Smooth muscle cell (in vitro differentiated cells): ENCODE measurements at regions not wholly inside any gene's neighbourhood (a gene's known extent, or its start where the extent isn't known, plus 50 kb on each side); places are given as distances from the start of the nearest gene placed in this dataset.

Experiments used
- DNase-seq: peaks from one replicate; lab custom pipeline; 2025; ENCODE audit not compliant: unreplicated experiment; lab: John Stamatoyannopoulos, UW
- H2AFZ ChIP-seq: fragments of 200-600 bp; sonication (generic); 2 replicates; pipeline ENCODE4 v1.6.0; 2016; ENCODE audit warnings: antibody characterized with exemption, low read depth, mild to moderate bottlenecking
- H3F3A ChIP-seq: fragments of 200-600 bp; sonication (generic); 2 replicates; pipeline ENCODE4 v1.6.0; 2017; ENCODE audit warnings: antibody characterized with exemption, low read depth
- H3K27ac ChIP-seq: fragments of 200-600 bp; sonication (generic); 2 replicates; pipeline ENCODE4 v1.5.1; 2016; ENCODE audit warnings: low read depth, mild to moderate bottlenecking
- H3K27me3 ChIP-seq: fragments of 200-600 bp; sonication (generic); 2 replicates; pipeline ENCODE4 v1.6.1; 2016; ENCODE audit warnings: low read depth, mild to moderate bottlenecking
- H3K36me3 ChIP-seq: fragments of 200-600 bp; sonication (generic); 2 replicates; pipeline ENCODE4 v1.5.1; 2016; ENCODE audit warnings: low read depth
- H3K4me1 ChIP-seq: fragments of 200-600 bp; sonication (generic); 2 replicates; pipeline ENCODE4 v1.5.1; 2016; ENCODE audit warnings: low read depth
- H3K4me2 ChIP-seq: fragments of 200-600 bp; sonication (generic); 2 replicates; pipeline ENCODE4 v1.6.0; 2016; ENCODE audit warnings: mild to moderate bottlenecking
- H3K4me3 ChIP-seq: fragments of 200-600 bp; sonication (generic); 2 replicates; pipeline ENCODE4 v1.5.1; 2016; ENCODE audit warnings: mild to moderate bottlenecking
- H3K79me2 ChIP-seq: fragments of 200-600 bp; sonication (generic); 2 replicates; pipeline ENCODE4 v1.6.0; 2016; ENCODE audit warnings: low read depth, mild to moderate bottlenecking
- H3K9ac ChIP-seq: fragments of 200-600 bp; sonication (generic); 2 replicates; pipeline ENCODE4 v1.6.0; 2016; ENCODE audit warnings: low read depth
- H3K9me3 ChIP-seq: fragments of 200-600 bp; sonication (generic); replicated peaks from 2 replicates; pipeline ENCODE4 v1.5.1; 2016; ENCODE audit warnings: low read depth
- H4K20me1 ChIP-seq: fragments of 200-600 bp; sonication (generic); 2 replicates; pipeline ENCODE4 v1.6.0; 2016; ENCODE audit warnings: low read depth
- WGBS: methylation state at CpG from one replicate; pipeline ENCODE4 v1.1.7; 2016; ENCODE audit warnings: low lambda C conversion rate; 5-methylcytosine and 5-hydroxymethylcytosine counted together
- TF ChIP-seq, protein P1 (sequence below): fragments of 200-600 bp; sonication (generic); IDR thresholded peaks from 2 replicates; pipeline ENCODE4 v1.5.1; 2017; ENCODE audit warnings: borderline replicate concordance, mild to moderate bottlenecking, antibody characterized with exemption; ENCODE audit not compliant: insufficient read depth, poor library complexity, severe bottlenecking

DNA sequence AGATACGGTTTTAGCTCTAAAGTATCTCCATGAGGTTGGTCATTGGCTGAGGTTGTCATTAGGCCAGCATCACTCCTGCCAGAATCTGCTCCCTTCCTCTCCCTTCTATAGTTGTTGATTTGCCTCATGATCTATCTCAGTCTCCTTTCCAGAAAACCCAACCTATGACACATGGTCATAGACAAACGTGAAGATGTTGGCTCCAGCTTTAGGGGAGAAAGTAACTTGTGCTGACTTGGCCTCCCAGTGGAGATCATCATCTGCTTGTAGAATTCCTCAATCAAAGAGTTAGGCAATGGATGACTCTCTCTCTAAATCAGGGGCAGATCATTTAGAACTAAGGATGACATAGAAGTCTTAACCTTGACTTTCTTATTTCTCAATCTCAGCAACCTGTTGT, 894.4 kb downstream of the TTLL7 start:
- Histone ChIP-seq H3K4me1 (peaks cover 25% of the 10 kb centered on the region), H3F3A (peaks cover 6% of the 10 kb centered on the region), H4K20me1 (no peaks in the 10 kb centered on the region), H3K9me3 (no peaks in the 10 kb centered on the region), H3K4me3 (no peak overlapping the region), H3K9ac (no peak overlapping the region), H3K36me3 (no peaks in the 10 kb centered on the region), H3K4me2 (no peak overlapping the region), H3K27me3 (no peaks in the 10 kb centered on the region), H3K27ac (no peak overlapping the region), H3K79me2 (no peaks in the 10 kb centered on the region), H2AFZ (no peak overlapping the region)
- DNase-seq: no peak
- WGBS: 94% methylated on average over 2 of the region's 2 CpGs
- TF ChIP-seq, protein P1, sequence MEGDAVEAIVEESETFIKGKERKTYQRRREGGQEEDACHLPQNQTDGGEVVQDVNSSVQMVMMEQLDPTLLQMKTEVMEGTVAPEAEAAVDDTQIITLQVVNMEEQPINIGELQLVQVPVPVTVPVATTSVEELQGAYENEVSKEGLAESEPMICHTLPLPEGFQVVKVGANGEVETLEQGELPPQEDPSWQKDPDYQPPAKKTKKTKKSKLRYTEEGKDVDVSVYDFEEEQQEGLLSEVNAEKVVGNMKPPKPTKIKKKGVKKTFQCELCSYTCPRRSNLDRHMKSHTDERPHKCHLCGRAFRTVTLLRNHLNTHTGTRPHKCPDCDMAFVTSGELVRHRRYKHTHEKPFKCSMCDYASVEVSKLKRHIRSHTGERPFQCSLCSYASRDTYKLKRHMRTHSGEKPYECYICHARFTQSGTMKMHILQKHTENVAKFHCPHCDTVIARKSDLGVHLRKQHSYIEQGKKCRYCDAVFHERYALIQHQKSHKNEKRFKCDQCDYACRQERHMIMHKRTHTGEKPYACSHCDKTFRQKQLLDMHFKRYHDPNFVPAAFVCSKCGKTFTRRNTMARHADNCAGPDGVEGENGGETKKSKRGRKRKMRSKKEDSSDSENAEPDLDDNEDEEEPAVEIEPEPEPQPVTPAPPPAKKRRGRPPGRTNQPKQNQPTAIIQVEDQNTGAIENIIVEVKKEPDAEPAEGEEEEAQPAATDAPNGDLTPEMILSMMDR: no peak

DNA sequence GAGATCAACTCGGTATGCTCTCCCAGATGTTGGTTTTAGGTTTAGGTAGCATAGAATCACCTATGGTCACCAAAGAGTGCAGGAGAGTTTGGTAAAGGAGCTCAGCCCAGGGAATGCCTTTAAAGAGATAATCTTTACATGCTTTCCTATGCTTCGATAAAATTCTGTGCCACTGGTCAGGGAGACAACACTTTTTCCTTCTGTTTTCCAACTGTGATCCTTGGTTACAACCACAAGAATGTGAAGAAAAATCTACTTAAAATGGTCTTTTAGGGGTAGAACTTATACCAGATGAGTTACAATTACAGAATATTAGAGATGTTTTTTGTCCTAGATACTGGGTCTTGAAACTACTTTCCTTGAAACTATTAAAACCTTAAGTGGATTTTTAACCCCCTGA, 895.6 kb downstream of the TTLL7 start:
- Histone ChIP-seq H3K4me2 (peak overlapping the region; percentile 77), H3K27ac (peak overlapping the region; percentile 89), H3K79me2 (no peaks in the 10 kb centered on the region), H2AFZ (no peak overlapping the region), H3K9ac (peak overlapping the region; percentile 56), H3K4me3 (no peak overlapping the region), H3K9me3 (no peaks in the 10 kb centered on the region), H4K20me1 (no peaks in the 10 kb centered on the region), H3F3A (peaks cover 9% of the 10 kb centered on the region), H3K27me3 (no peaks in the 10 kb centered on the region), H3K36me3 (no peaks in the 10 kb centered on the region), H3K4me1 (peaks cover 25% of the 10 kb centered on the region)
- TF ChIP-seq, protein P1: no peak
- 42% methylated on average over 2 of the region's 2 CpGs for WGBS
- DNase-seq: no peak

DNA sequence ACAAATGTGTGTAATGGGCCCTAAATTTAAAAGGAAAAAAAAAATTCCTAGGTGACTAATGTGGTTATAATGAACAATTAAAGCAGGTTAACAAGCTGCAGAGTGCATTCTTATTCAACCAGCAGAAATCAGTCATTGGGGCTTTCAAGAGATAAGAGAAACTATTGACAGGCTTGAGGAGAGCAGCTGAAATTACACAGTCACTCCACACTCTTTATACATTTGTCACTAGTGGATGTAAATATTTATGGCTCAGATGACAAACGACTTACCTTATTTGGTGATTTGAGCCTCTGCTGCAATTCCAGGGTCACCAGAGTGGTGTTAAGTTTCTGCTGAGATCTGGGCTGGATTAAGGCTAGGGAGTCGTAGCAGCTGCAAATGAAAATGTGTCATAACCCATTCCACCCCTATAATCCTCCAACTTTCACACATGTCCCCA, 896.3 kb downstream of the TTLL7 start:
- Histone ChIP-seq H3K4me3 (no peak overlapping the region), H3K4me1 (peaks cover 25% of the 10 kb centered on the region), H3K36me3 (no peaks in the 10 kb centered on the region), H3K9ac (peak overlapping the region; percentile 56), H3K9me3 (no peaks in the 10 kb centered on the region), H3K4me2 (peak overlapping the region; percentile 77), H3F3A (peaks cover 12% of the 10 kb centered on the region), H3K79me2 (no peaks in the 10 kb centered on the region), H4K20me1 (no peaks in the 10 kb centered on the region), H3K27me3 (no peaks in the 10 kb centered on the region), H3K27ac (peak overlapping the region; percentile 89), H2AFZ (no peak overlapping the region)
- WGBS: 8% methylated on average over 2 of the region's 2 CpGs
- TF ChIP-seq, protein P1: no peak
- DNase-seq: no peak

DNA sequence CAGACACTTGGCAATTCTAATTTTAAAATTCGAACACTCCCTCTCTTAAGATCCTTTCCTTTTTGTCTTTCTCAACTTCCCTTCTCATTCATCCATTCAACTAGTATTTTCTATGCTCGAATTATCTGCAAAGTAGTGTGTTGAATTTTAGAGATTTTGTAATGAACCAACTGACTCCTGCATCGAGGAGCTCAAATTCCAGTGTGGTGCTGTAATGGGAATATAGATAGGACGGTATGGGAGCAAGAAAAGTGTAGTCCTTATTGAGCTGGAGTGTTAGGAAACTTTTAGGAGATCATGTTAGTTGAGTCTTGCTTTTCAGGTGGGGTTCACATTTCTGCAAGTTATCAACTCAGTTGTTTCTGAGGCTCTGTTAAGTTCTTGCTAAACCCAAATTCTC, 897.5 kb downstream of the TTLL7 start:
- Histone ChIP-seq H2AFZ (no peak overlapping the region), H3K4me1 (peaks cover 25% of the 10 kb centered on the region), H3K36me3 (no peaks in the 10 kb centered on the region), H3K9me3 (no peaks in the 10 kb centered on the region), H3K4me3 (no peak overlapping the region), H3K27ac (peak overlapping the region; percentile 89), H3K79me2 (no peaks in the 10 kb centered on the region), H4K20me1 (no peaks in the 10 kb centered on the region), H3K4me2 (peak overlapping the region; percentile 28), H3K9ac (no peak overlapping the region), H3F3A (peaks cover 12% of the 10 kb centered on the region), H3K27me3 (no peaks in the 10 kb centered on the region)
- DNase-seq: no peak
- 43% methylated on average over 4 of the region's 4 CpGs for WGBS
- TF ChIP-seq, protein P1: no peak
